HL-60/S4 (cell line): ENCODE measurements at regions not wholly inside any gene's neighbourhood (a gene's known extent, or its start where the extent isn't known, plus 50 kb on each side); places are given as distances from the start of the nearest gene placed in this dataset.

Experiments used
- in situ Hi-C: fragments of 300-500 bp; cut with MboI; formaldehyde crosslinking; loops from 2 replicates; pipeline ENCODE4 v1.14.3; 2022; ENCODE audit warnings: low sequenced_read_pairs

DNA sequence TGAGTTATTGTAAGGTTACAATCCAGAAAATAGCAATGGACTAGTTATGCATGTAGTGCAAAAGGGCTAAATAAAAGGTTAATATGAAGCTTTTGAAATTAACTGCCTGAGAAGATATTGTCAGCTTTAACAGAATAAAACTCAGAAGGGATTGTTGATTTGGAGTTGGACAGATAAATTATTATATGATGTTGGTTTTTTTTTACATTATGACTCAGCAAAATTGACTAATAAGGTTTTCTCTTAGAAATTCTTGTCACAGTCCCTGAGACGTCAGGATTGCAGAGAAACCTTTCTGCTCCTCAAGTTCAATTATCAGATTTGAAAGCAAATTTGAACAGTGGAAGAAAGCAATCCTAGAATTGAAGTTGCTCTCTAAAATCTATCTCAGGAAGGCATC, 946.9 kb downstream of the CBLN2 start:
- in situ Hi-C loops: no loop called here

DNA sequence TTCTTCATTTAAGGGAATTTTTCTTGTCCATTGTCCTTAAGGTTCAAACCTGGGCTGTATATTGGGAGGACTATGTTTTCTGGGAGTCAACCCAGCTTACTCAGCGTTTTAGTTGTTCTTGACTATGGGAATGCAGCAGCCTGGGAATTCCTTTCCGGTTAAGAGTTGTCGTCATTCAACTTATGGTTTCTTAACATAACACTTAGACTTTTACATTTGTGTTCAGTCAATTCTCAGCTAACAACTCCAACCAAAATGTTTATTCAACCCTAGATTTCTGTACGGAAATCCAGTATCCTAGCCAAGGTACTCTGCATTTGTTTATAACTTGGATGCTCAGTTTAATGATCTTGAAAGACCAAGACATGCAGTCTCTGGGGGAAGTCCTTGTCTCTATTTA, 960.9 kb downstream of the CBLN2 start:
- in situ Hi-C loops: no loop called here

DNA sequence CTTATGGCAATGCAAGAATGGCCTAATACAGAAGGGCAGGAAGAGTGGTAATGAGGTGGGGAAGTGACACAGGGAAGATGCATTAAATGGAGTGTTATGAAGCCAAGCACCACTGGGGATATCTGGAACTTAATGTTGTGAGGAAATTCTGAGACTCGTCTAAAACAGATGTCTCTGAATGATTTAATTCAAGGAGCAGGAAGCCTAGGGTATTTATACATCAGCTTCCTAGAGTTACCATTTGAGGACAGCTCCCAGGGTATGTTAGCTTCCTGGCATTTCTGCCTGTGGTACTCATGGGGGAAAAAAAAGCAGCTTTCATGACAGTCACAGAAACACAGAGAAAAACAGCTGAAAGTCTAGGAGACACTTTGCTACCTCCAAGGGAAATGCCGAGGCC, 989.5 kb downstream of the CBLN2 start:
- in situ Hi-C loops: no loop called here

DNA sequence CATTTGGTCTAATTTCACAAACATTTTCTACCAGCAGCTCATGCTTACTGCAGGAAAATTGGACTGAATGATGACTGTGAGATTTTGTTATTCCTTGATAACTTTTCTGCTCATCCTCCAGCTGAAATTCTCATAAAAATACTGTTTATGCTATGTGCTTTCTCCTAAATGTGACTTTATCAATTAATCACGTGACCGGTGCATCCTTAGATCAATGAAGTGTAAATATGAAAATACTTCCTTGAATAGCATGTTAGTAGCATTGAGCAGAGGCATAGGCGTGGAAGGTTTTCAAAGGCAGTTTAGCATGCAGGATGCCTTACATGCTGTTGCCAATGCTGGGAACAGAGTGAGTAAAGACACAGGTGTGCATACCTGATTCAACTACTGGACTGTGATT, 1002.5 kb downstream of the CBLN2 start:
- in situ Hi-C loops: no loop called here

DNA sequence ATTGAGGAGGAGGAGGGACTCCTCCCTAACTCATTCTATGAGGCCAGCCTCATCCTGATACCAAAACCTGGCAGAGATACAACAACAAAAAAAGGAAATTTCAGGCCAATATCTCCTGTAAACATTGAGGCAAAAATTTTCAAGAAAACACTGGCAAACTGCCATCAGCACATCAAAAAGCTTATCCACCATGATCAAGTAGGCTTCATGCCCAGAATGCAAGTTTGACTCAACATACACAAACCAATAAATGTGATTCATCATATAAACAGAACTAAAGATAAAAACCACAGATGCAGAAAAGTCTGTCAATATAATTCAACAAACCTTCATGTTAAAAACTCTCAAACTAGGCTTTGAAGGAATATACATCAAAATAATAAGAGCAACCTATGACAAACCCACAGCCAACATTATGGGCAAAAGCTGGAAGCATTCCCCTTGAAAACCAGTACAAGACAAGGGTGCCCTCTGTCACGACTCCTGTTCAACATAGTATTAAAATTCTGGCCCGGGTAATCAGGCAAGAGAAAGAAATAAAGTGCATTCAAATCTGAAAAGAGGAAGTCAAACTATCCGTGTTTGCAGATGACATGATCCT, 1014.3 kb downstream of the CBLN2 start:
- in situ Hi-C loops: no loop called here

DNA sequence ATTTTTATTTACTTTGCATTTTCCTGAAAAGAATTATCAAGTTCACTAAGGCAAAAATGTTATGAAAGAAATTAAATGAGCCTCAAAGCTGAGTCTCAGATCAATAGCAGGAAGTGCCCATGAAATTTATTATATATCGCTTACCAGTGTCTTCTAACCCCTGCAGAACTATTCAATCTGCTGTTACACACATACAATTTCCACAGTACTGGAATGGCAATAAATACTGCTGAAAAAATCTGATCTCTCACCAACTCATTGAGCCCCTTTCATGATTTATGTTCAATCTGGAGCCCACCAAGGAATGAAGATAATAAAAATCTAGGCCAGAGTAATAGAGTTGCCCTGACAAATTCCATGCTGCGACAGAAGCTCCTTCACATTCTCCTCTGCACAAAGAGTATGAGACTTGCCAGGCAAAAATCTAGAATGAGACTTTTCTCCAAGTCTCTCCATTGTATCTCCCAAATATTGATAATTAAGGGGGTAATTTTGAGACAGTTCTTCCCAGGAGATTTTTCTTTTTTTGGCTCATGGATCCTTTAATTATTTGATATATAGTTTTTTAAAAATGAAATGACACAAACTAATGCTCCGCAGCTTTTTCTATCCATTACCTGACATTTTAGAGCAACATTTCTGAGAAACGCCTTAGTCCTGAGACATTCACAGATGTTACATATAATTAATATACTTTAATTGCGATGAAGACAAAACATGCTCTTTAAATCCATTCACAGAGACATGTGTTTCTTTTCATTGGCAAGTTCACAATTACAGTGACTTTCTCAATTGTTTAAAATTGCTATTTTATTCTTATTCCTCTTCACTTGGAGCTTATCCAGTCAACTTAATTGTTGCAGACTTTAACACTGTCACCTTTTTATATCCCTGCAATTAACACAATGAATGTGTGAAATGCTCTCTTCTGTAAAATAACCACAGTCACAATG, 1020.4 kb downstream of the CBLN2 start:
- in situ Hi-C loops: no loop called here

DNA sequence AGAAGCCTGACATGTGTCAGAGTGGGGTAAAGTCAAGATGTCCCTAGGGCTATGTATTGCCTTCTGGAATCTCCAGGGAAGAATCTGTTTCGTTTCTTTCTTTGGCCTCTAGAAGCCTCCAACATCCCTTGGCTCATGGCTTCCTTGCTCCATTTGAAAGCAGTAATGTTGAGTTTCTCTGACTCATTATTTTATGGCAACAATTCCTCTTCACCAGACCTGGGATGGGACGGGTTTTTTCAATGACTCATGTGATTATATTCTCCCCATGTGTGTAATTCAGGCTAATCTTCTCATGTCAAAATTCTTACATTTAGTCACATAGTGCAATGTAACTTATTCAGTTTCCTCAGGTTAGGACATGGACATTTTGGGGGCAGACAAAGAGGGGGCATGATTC, 1038.6 kb downstream of the CBLN2 start:
- in situ Hi-C loops: no loop called here

DNA sequence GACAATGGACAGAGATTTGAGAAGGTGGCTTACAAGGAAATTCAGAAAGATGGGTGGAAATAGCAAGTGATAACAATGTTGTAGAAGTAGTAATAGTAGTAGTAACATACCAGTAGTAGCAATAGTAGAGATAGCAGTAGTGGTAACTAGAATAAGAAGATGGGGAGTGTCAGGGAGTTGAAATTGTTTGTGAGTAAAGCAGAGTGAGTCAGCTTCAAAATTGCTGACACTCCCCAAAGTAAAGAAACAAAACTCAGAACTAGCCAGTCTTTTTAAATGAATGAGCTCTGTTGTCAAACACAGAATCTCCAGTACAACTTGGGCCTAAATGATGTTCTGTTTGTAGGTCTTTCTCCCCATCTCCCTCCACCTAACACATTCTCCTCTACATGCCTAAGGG, 1040.9 kb downstream of the CBLN2 start:
- in situ Hi-C loops: no loop called here

DNA sequence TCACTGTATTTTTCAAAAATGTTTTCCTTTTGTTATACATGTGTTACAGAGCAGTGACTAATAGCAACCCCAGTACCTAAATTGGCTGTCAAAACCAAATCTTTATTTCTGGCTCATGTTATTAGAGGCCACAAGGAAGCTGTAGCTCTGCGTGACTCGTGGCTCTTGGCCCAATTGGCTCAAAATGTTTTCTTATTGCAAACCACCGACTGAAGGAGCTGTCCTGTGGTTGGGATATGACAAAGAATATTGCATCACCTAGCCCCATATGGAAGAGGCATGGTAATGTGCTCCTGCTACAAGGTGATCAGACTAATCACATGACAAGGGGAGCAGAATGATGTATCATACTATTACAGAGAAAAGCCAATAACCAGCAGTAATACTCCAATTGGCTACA, 1058.5 kb downstream of the CBLN2 start:
- in situ Hi-C loops: no loop called here

DNA sequence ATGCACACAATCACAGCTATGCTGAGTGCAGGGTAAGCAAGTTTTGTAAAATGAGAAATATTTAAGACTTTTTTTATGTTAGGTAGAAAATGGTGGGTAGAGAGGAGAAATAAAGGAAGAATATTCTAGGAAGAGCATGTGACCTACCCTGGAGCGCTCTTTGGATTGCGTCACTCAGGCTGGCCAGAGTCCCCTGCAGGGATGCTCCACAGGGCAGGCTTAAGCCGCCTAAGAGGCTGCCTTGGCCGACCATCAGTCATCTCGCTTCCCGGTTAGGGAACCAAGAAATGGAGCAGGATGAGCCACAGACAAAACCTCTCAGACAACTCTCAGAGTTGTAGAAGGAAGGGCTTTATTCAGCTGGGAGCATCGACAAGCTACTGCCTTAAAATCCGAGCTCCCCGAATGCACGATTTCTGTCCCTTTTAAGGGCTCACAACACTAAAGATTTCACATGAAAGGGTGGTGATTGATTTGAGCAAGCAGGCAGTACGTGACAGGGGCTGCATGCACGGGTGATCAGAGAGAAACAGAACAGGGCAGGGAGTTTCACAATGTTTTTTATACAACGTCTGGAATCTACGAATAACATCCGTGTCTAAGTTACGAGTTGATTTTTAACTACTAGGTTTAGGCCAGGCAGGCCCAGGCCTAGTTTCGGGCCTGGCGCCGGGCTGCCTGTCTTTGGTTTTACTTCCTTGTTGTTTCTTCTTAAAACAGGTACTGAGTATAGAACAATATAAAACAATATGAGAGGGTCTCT, 1072.0 kb downstream of the CBLN2 start:
- in situ Hi-C loops: no loop called here

DNA sequence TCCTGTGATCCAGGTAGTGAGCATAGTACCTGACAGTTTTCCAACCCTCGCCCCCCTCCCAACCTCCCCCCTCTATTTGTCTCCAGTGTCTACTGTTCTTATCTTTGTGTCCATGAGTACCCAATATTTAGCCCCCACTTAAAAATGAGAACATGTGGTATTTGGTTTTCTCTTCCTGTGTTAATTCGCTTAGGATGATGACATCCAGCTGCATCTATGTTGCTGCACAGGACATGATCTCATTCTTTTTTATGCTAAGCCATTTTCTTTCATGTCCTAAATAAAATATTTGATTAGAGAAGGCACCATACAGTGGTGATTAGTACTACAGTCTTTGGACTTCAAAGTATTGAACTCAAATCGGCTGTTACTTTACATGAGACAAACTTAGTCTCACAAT, 1087.9 kb downstream of the CBLN2 start:
- in situ Hi-C loops: no loop called here

DNA sequence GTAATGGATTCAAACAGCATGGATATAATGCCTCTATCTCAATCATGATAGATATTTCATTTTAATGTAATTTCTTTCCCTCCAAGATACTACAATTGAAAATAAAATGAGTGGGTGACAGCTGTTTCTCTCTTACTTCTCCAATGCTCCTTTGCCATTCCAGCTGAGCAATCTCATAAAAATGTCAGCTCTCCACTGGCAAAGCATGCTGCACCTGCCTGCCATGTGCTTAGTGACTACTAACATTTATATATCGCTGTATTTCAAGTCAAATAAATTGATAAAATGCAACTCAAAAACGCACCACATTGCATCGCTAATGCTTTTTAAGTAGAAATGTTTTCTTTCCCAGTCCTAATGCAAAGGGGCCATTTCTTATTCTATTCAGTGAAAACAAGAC, 1093.9 kb downstream of the CBLN2 start:
- in situ Hi-C loops: no loop called here

DNA sequence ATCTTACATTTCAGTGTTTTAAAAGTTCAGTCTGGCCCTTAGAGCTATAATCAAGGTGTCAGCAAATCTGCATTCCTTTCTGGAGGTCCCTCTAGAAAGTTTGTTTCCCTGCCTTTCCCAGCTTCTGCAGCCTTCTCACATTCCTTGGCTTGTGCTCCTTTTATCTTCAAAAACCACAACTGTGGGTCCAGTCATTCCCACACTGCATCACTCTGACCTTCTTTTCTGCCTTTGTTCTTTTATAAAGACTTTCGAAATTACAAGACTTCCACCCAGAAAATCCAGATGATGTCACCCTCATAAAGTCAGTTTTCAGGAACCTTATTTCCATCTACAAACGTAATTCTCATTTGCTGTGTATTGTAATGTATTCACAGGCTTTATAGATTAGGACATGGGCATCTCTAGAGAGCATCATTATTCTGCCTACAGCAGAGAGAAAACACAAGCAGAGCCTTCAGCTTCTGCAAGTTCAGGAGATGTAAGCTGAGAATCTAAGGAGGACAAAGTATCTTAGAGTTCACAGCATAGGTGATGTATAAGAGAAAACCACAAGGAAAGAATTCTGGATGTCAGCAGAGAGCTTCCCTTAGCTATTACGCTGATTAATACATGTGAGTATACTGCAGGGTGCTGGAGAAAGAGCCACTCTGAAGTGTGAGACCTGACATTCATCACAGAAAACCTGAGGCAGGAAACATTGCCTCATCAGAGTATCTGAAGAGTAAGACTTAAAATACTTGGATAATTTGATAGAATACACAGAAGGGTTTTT, 1100.2 kb downstream of the CBLN2 start:
- in situ Hi-C loops: no loop called here

DNA sequence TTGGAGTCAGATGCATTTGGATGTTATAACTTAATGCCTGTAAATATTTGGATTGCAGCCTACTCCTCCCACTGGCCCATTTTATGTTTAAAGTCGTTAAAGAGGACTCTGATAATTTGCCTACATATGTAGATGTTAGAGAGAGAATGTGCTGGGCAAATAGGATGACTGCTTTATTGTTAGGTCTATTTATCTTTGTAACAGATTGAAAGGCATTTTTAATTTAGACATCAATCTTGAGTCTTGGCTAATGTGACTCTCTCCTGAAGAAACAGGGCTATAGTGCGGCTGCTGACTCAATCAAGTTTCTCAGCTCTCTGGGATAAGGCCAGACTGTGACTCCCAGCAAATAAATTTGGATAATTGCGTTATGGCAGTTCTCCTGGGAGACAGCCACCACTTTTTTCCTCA, 1101.4 kb downstream of the CBLN2 start:
- in situ Hi-C loops: no loop called here

DNA sequence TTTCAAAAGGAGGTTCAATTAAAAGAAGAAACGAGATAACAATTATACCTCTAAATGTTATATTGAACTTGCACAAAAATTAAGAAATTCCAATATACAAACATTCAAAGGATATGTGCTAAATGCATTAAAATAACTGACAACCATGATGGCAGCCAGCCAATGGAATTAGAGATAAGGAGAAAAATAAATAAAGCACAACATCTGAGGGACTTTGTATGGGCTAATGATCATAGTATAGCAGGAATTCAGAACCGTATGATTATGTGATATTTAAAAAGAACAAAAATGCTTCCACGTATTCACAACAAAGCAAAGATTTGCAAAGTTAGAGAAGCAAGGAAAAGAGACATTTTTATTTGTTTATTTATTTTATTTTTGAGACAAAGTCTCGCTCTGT, 1103.0 kb downstream of the CBLN2 start:
- in situ Hi-C loops: no loop called here

DNA sequence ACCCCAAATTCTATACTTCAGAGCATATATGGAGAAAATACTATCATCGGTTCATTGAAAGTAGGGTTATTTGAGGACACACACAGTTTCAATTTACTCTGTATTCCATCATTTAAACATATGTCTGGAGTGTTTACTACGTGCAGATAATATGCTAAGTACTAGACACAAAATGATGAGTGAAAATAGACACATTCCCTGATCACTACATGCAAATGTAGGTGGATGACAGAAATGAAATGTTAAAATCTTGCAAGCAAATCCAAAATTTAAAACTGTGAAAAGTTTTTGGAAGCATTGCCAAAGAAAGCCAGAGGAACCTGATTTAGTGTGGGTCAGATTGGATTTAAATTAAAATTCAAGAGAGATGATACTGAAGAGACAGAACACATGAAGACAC, 1106.6 kb downstream of the CBLN2 start:
- in situ Hi-C loops: no loop called here

DNA sequence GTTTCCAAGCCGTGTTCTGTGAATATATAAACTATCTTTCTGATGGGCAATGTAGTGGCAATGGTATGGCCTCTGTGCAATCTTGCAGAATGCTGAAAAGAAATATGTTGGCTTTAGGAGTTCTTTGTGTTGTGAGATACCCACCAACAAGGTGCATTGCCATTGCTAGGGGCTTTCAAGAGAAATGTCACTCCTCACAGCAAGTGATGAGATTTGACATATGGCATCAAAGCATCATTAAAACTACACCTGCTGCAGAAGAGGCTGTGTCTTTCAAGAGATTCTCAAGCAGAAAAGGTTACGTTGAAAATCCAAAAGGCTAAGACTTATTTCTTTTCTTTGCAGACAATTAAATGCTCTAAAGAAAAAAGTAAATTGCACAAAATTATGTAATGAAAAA, 1110.8 kb downstream of the CBLN2 start:
- in situ Hi-C loops: no loop called here

DNA sequence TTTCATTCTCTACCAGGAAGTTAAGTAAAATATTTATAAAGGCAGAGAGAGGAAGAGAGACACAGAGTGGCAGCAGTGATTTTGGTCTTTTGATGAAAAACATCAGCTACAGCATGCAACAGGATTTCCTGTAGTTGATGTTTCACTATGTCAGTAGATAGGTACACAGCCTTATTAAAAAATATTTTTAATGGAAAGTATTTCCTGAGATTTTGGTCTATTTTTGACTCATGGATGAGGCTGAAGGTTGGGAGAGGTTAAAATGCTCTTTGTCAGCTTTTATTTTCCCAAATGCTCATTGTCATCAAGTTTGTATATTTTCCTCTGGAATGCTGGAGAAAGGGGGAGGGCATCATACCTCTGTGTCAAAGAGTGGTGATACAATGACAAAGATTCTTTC, 1112.5 kb downstream of the CBLN2 start:
- in situ Hi-C loops: no loop called here

DNA sequence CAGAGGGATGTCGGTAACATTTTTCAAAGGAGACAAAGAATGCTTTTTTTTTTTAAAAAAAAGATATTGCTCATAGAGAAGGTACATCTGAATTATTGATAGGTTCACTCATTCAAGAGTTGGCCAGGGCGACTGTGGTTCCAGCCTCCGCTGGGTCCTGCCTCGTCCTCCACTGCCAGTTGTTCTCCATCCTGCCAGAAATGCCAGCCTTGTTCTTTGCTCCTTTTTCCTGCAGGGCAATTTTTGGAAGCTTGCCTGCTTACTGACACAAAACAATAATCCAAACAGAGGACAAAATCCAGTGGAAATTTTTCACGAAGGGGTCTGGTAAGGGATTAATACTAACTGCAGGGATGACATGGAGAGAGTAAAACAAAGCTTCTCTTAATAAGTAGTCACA, 1113.0 kb downstream of the CBLN2 start:
- in situ Hi-C loops: no loop called here

DNA sequence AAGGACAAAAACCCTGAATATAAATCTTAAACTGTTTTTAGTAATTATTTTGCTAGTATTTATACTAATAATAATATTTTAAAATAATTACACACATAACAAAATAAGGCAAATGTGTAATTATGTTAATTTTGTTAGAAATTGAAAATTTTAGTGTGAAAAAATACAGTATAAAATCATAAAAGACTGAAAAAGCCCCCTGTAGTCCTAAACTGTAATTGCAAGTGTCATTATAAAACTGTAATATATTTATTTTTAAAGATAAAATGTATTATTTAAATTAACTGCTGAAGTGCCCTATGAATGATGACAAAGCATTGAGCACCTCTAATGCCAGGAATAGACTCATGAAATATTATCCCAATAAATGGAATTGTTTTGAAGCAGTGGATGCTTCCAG, 1117.7 kb downstream of the CBLN2 start:
- in situ Hi-C loops: no loop called here

DNA sequence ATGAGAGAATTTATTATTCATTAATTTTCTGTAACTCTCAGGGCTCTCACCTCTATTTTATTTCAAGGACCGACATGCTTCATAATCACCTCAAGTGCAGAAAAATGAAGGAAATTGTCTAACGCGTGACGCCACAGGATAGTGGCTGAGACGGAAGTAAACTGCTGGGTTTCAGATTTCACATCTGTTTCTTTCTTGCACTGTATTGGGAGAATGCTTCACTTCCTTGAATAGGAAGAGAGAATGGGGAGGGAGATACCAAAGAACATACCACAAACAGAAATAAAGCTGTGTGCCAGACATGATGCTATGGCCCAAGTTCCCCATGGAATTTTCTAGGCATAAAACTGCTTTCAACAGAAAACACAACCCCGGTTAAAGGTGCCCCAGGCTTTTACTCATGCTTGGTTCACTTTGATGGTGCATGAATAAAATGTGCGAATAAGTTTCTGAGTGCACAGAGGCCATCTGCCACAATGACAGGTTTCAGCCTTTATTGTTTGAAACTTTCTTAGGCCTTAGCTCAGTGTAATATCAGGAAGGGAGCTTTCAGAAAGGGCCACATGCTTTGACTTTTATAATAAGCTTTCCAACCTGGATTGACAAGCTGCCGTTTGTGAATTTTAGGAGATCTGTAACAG, 1116.4 kb downstream of the SOCS6 start:
- in situ Hi-C loops: no loop called here
